Lower lobe of right lung (tissue), 2 donors: ENCODE measurements at regions not wholly inside any gene's neighbourhood (a gene's known extent, or its start where the extent isn't known, plus 50 kb on each side); places are given as distances from the start of the nearest gene placed in this dataset.

ENCODE experiments used
- ATAC-seq, 2 donors: fragments of 200-7000 bp; cut with Tn5 transposase; one replicate each; pipeline ENCODE4 v1.9.1; 2020 to 2022; ENCODE audit warnings: mild to moderate bottlenecking in 2 of 2, moderate library complexity in 2 of 2
- DNase-seq: peaks from one replicate; pipeline ENCODE4 v3.0.0-alpha.2; 2020
- H3K27ac ChIP-seq: fragments of 200-600 bp; one replicate; pipeline ENCODE4 v1.8.0; 2022
- H3K27me3 ChIP-seq: fragments of 200-600 bp; one replicate; pipeline ENCODE4 v1.8.0; 2022; ENCODE audit warnings: low read depth
- H3K36me3 ChIP-seq: fragments of 200-600 bp; one replicate; pipeline ENCODE4 v1.8.0; 2022; ENCODE audit warnings: mild to moderate bottlenecking
- H3K4me1 ChIP-seq: fragments of 200-600 bp; one replicate; pipeline ENCODE4 v1.8.0; 2022
- H3K4me3 ChIP-seq: fragments of 200-600 bp; one replicate; pipeline ENCODE4 v1.8.0; 2022; ENCODE audit warnings: mild to moderate bottlenecking
- H3K9me3 ChIP-seq: fragments of 200-600 bp; one replicate; pipeline ENCODE4 v1.8.0; 2022
- CTCF ChIP-seq: fragments of 200-600 bp; IDR thresholded peaks from one replicate; pipeline ENCODE4 v1.8.0; 2022; ENCODE audit warnings: antibody characterized with exemption, mild to moderate bottlenecking
- intact Hi-C: fragments of 100-400 bp; cut with DNase I; formaldehyde crosslinking; loops from one replicate; pipeline ENCODE4 v1.11.0; 2022
- donor health status: DM: no; HTN: yes; CAD: no; lungs with severe emphysema.

GRCh38 chr12:97764700-97765099, 302.1 kb downstream of the RMST start:
- ATAC-seq (no peak), DNase-seq (no peak)
- Histone ChIP-seq H3K27ac (no peak overlapping the region), H3K4me1 (no peaks in the 10 kb centered on the region), H3K4me3 (no peak overlapping the region), H3K36me3 (no peaks in the 10 kb centered on the region), H3K27me3 (no peaks in the 10 kb centered on the region), H3K9me3 (no peaks in the 10 kb centered on the region)
- TF ChIP-seq CTCF, result no peak
- intact Hi-C loops, result no loop called here

GRCh38 chr12:97767347-97767746, 304.7 kb downstream of the RMST start:
- H3K36me3 ChIP-seq, result no peaks in the 10 kb centered on the region
- intact Hi-C loops, result no loop called here
- DNase-seq (no peak), ATAC-seq (no peak)
- no peak overlapping the region for H3K27ac ChIP-seq
- H3K9me3 ChIP-seq, result no peaks in the 10 kb centered on the region
- no peak for TF ChIP-seq CTCF
- H3K27me3 ChIP-seq, result no peaks in the 10 kb centered on the region
- no peak overlapping the region for H3K4me3 ChIP-seq
- H3K4me1 ChIP-seq, result no peaks in the 10 kb centered on the region

DNA sequence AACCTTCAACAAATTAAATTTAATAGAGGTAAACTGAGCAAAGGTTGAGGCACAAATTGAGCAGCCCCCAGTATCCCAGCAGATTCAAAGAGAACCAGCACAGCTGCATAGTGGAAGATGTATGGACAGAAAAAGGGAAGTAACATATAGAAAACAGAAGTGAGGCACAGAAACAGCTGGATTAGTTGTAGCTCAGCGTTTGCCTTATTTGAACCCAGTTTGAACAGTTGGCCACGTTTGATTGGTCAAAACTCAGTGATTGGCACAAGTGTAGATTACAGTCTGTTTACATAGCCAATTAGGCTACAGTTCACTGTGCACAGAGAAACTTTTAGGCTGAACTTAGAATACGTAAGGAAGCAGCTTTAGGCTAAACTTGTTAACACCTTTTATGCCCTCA, 315.5 kb downstream of the RMST start:
- Histone ChIP-seq H3K4me1 (no peaks in the 10 kb centered on the region), H3K27me3 (no peaks in the 10 kb centered on the region), H3K4me3 (no peak overlapping the region), H3K9me3 (no peaks in the 10 kb centered on the region), H3K27ac (no peak overlapping the region), H3K36me3 (no peaks in the 10 kb centered on the region)
- ATAC-seq (no peak), DNase-seq (no peak)
- intact Hi-C loops, result no loop called here
- no peak for TF ChIP-seq CTCF

- ATAC-seq, result no peak
- Histone ChIP-seq H3K27ac (no peak overlapping the region), H3K27me3 (no peaks in the 10 kb centered on the region), H3K4me1 (no peaks in the 10 kb centered on the region), H3K9me3 (no peaks in the 10 kb centered on the region), H3K36me3 (no peaks in the 10 kb centered on the region), H3K4me3 (no peak overlapping the region)
- DNase-seq, result no peak
- TF ChIP-seq CTCF, result no peak
- intact Hi-C loops, result no loop called here
Measured at GRCh38 chr12:97781342-97781741, 318.7 kb downstream of the RMST start.

GRCh38 chr12:97784904-97785303, 322.3 kb downstream of the RMST start:
- intact Hi-C loops, result no loop called here
- H3K36me3 ChIP-seq, result no peaks in the 10 kb centered on the region
- H3K4me1 ChIP-seq, result no peaks in the 10 kb centered on the region
- TF ChIP-seq CTCF, result no peak
- DNase-seq (no peak), ATAC-seq (no peak)
- H3K27me3 ChIP-seq, result no peaks in the 10 kb centered on the region
- H3K4me3 ChIP-seq, result no peak overlapping the region
- no peaks in the 10 kb centered on the region for H3K9me3 ChIP-seq
- no peak overlapping the region for H3K27ac ChIP-seq

- Histone ChIP-seq H3K9me3 (peaks cover 5% of the 10 kb centered on the region), H3K4me3 (no peak overlapping the region), H3K4me1 (no peaks in the 10 kb centered on the region), H3K27me3 (no peaks in the 10 kb centered on the region), H3K36me3 (no peaks in the 10 kb centered on the region), H3K27ac (no peak overlapping the region)
- DNase-seq (no peak), ATAC-seq (no peak)
- intact Hi-C loops, result no loop called here
- no peak for TF ChIP-seq CTCF
Measured at GRCh38 chr12:97790281-97790680, 327.7 kb downstream of the RMST start.
